GM12872 (cell line): ENCODE measurements at regions not wholly inside any gene's neighbourhood (a gene's known extent, or its start where the extent isn't known, plus 50 kb on each side); places are given as distances from the start of the nearest gene placed in this dataset.

Experiments used
- CTCF ChIP-seq: IDR thresholded peaks from 3 replicates; pipeline ENCODE4 v1.5.1; 2011; ENCODE audit warnings: low read depth, mild to moderate bottlenecking, low read length, moderate library complexity; ENCODE audit not compliant: insufficient read depth

GRCh38 chr9:89829346-89829745 is 224.5 kb downstream of the GADD45G start:
- TF ChIP-seq CTCF, result no peak

GRCh38 chr9:89835666-89836065 is 230.9 kb downstream of the GADD45G start:
- no peak for TF ChIP-seq CTCF

- TF ChIP-seq CTCF, result no peak
Measured at GRCh38 chr9:89837162-89837933, 232.5 kb downstream of the GADD45G start.

- no peak for TF ChIP-seq CTCF
Measured at GRCh38 chr9:89837934-89838310, 233.1 kb downstream of the GADD45G start.

GRCh38 chr9:89838621-89839020 is 233.8 kb downstream of the GADD45G start:
- no peak for TF ChIP-seq CTCF

- no peak for TF ChIP-seq CTCF
Measured at GRCh38 chr9:89839449-89839848, 234.6 kb downstream of the GADD45G start.

GRCh38 chr9:89839952-89840351 is 235.1 kb downstream of the GADD45G start:
- no peak for TF ChIP-seq CTCF
